CD4-positive, alpha-beta memory T cell (primary cell): ENCODE measurements at regions not wholly inside any gene's neighbourhood (a gene's known extent, or its start where the extent isn't known, plus 50 kb on each side); places are given as distances from the start of the nearest gene placed in this dataset.
"Not testable (repeated sequence)": the region's sequence is repeated elsewhere in the genome, so short reads cannot be mapped to it uniquely, and the experiment has no call there.

ENCODE experiments used
- CTCF ChIA-PET: fragments of 350-600 bp; sonication (Branson Sonifier 250); formaldehyde crosslinking; loops from one replicate; lab custom pipeline; 2021; ENCODE audit warnings: inconsistent platforms; ENCODE audit not compliant: partially characterized antibody; lab: Charles Lee
- POLR2A ChIA-PET: fragments of 350-600 bp; sonication (Branson Sonifier 250); formaldehyde crosslinking; loops from one replicate; lab custom pipeline; 2021; ENCODE audit not compliant: partially characterized antibody; lab: Charles Lee
- DNase-seq, 5 donors: peaks; one replicate each; pipeline versions ENCODE4 v3.0.0 to v3.0.0-alpha.2; 2020 to 2022; ENCODE audit warnings: mixed read lengths in 1 of 5
- H3K27ac ChIP-seq: one replicate; pipeline ENCODE4 v1.7.0; 2013; ENCODE audit warnings: low read depth, low read length
- H3K27me3 ChIP-seq: 2 replicates; pipeline ENCODE4 v1.7.0; 2013; ENCODE audit warnings: mild to moderate bottlenecking, low read length, moderate library complexity; ENCODE audit not compliant: insufficient read depth
- H3K36me3 ChIP-seq: 2 replicates; pipeline ENCODE4 v1.7.0; 2013; ENCODE audit warnings: mild to moderate bottlenecking, low read length, moderate library complexity; ENCODE audit not compliant: insufficient read depth
- H3K4me1 ChIP-seq: 2 replicates; pipeline ENCODE4 v1.7.0; 2013; ENCODE audit warnings: mild to moderate bottlenecking, low read length, moderate library complexity; ENCODE audit not compliant: insufficient read depth
- H3K4me3 ChIP-seq, 2 donors: one replicate each; pipeline ENCODE4 v1.7.0; 2013; ENCODE audit warnings: low read length in 2 of 2, mild to moderate bottlenecking in 1 of 2
- H3K9me3 ChIP-seq, 2 donors: one replicate each; pipeline ENCODE4 v1.7.0; 2013; ENCODE audit warnings: low read length in 2 of 2, control low read depth in 1 of 2; ENCODE audit not compliant: control insufficient read depth in 1 of 2
- H3K27ac Mint-ChIP-seq, 7 donors: one replicate each; pipeline ENCODE4 v1.8.0; 2020 to 2021; ENCODE audit warnings: mixed read lengths in 7 of 7, mild to moderate bottlenecking in 6 of 7, inconsistent platforms in 3 of 7, moderate library complexity in 3 of 7
- H3K27me3 Mint-ChIP-seq, 2 donors: one replicate each; pipeline ENCODE4 v1.8.0; 2020 to 2021; ENCODE audit warnings: mixed read lengths in 2 of 2
- H3K36me3 Mint-ChIP-seq, 2 donors: one replicate each; pipeline ENCODE4 v1.8.0; 2020 to 2021; ENCODE audit warnings: mixed read lengths in 2 of 2, inconsistent platforms in 1 of 2, mild to moderate bottlenecking in 1 of 2
- H3K4me1 Mint-ChIP-seq, 4 donors: one replicate each; pipeline ENCODE4 v1.8.0; 2020 to 2021; ENCODE audit warnings: mixed read lengths in 4 of 4, mild to moderate bottlenecking in 1 of 4
- H3K4me3 Mint-ChIP-seq, 8 donors: one replicate each; pipeline ENCODE4 v1.8.0; 2020 to 2021; ENCODE audit warnings: mixed read lengths in 8 of 8, mild to moderate bottlenecking in 7 of 8, moderate library complexity in 6 of 8, inconsistent platforms in 3 of 8
- H3K9me3 Mint-ChIP-seq, 8 donors: one replicate each; pipeline ENCODE4 v1.8.0; 2020 to 2021; ENCODE audit warnings: mixed read lengths in 8 of 8, mild to moderate bottlenecking in 5 of 8, inconsistent platforms in 3 of 8, moderate library complexity in 1 of 8
- intact Hi-C: fragments of 100-400 bp; cut with micrococcal nuclease; formaldehyde crosslinking; loops from one replicate; pipeline ENCODE4 v1.15.1; 2023

DNA sequence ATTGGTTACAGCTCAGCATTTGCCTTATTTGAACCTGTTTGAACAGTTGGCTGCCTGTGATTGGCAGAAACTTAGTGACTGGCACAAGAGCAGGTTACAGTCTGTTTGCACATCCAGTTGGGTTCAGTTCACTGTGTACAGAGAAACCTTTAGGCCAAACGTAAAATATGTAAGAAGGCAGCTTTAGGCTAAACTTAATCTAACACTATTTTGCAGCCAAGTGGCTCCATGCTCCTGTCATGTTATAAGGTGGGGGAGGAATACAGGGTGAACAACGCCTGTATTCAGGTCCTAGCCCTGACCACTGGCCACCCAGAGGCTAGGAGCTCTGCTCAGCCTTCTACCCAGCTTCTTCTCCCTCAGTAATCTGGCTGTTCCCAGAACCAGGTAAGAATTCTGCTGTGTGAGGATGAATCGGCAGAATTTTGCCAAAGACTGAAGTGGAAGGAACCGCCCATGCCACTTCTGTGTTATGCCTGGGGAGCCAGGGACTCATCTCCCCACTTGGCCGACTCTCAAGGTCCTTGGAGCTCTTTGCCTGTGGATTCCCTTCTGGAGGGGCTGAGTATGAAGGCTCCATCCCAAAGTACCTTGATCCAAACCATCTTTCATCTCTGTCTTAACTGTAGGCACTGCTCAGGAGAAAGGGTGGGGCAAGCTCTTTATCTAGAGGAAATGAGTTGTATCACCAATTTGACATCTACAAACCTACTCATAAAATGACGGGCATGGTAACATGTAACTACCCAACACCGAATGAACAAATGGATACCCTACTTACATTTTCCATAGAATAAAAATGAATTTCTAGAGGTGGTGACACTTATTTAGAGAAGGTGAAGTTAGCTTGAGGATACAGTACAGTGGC lies 164.4 kb upstream of the NAMPT start:
- CTCF ChIA-PET: interaction anchor here (1.5 kb wide), 1 partner anchor 14 kb away, joined by 5 read pairs; no protein-coding TSS in a partner anchor
- H3K4me1 Mint-ChIP-seq: no peaks in the 10 kb centered on the region
- Histone ChIP-seq H3K27me3 (no peaks in the 10 kb centered on the region), H3K27ac (no peak overlapping the region), H3K36me3 (no peaks in the 10 kb centered on the region), H3K4me1 (no peaks in the 10 kb centered on the region), H3K4me3 (no peak overlapping the region), H3K9me3 (no peaks in the 10 kb centered on the region)
- intact Hi-C loops: no loop called here
- POLR2A ChIA-PET: no interaction called here
- peaks cover 0 to 22% (median 10%) of the 10 kb centered on the region in 8 donors for H3K9me3 Mint-ChIP-seq
- H3K36me3 Mint-ChIP-seq: no peaks in the 10 kb centered on the region
- no peak overlapping the region for H3K27ac Mint-ChIP-seq
- no peak overlapping the region for H3K4me3 Mint-ChIP-seq
- H3K27me3 Mint-ChIP-seq: peaks cover 2 to 13% of the 10 kb centered on the region in 2 donors
- no peak for DNase-seq

GRCh38 chr7:106448346-106448991 lies 163.7 kb upstream of the NAMPT start:
- H3K4me3 ChIP-seq: no peak overlapping the region
- Mint-ChIP-seq H3K9me3 (peaks cover 0 to 22% (median 10%) of the 10 kb centered on the region in 8 donors), H3K27me3 (peaks cover 2 to 13% of the 10 kb centered on the region in 2 donors), H3K36me3 (no peaks in the 10 kb centered on the region), H3K4me3 (no peak overlapping the region), H3K27ac (no peak overlapping the region), H3K4me1 (no peaks in the 10 kb centered on the region)
- H3K36me3 ChIP-seq: no peaks in the 10 kb centered on the region
- no peak overlapping the region for H3K27ac ChIP-seq
- DNase-seq: no peak
- H3K4me1 ChIP-seq: no peaks in the 10 kb centered on the region
- no peaks in the 10 kb centered on the region for H3K27me3 ChIP-seq
- H3K9me3 ChIP-seq: no peaks in the 10 kb centered on the region
- CTCF ChIA-PET: interaction anchor here (0.9 to 1.5 kb wide), 3 partner anchors 14 to 57 kb away, joined by 3 to 5 read pairs (median 3); no protein-coding TSS in a partner anchor
- POLR2A ChIA-PET: no interaction called here
- intact Hi-C loops: no loop called here

DNA sequence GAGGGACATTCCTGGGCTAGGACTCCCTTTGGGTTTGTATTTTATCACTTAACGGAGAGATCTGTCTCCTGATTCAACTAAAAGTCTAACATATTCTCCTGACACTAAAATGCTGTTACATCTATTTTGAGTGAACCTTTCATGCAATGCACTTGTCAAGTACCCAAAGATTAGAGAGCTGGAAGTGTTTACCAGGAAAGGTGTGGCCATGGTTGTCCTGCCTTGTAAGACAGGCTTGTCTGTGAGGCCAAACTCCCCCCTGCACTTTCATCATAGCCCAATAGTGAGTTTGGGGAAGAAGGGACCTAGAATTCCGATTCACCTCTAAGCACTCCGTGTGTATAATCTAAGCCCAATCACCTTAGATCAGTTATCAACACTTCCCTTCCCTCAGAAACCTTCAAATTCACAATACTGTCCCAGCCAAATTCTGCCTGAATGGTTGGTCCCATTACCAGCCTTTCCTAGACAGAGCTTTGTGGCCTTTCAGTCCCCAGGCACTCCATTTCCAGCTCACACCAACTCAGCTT lies 162.6 kb upstream of the NAMPT start:
- Histone ChIP-seq H3K36me3 (no peaks in the 10 kb centered on the region), H3K4me3 (no peak overlapping the region), H3K27ac (no peak overlapping the region), H3K27me3 (no peaks in the 10 kb centered on the region), H3K4me1 (no peaks in the 10 kb centered on the region), H3K9me3 (no peaks in the 10 kb centered on the region)
- no peak for DNase-seq
- ChIA-PET CTCF (interaction anchor here (0.9 kb wide), 1 partner anchor 17 kb away, joined by 3 read pairs; no protein-coding TSS in a partner anchor), POLR2A (no interaction called here)
- Mint-ChIP-seq H3K4me3 (no peak overlapping the region), H3K27me3 (peaks cover 5 to 13% of the 10 kb centered on the region in 2 donors), H3K36me3 (no peaks in the 10 kb centered on the region), H3K9me3 (peaks cover 0 to 18% (median 9%) of the 10 kb centered on the region in 8 donors), H3K27ac (no peak overlapping the region), H3K4me1 (no peaks in the 10 kb centered on the region)
- intact Hi-C loops: no loop called here

- H3K27ac Mint-ChIP-seq, DNase-seq, H3K36me3 Mint-ChIP-seq, H3K27ac ChIP-seq, H3K4me1 ChIP-seq, H3K4me1 Mint-ChIP-seq, intact Hi-C loops, H3K4me3 Mint-ChIP-seq, H3K36me3 ChIP-seq, H3K27me3 ChIP-seq, CTCF ChIA-PET, H3K9me3 Mint-ChIP-seq, H3K4me3 ChIP-seq, H3K9me3 ChIP-seq, POLR2A ChIA-PET: not testable (repeated sequence)
- peaks cover 8 to 19% of the 10 kb centered on the region in 2 donors for H3K27me3 Mint-ChIP-seq
Observed at GRCh38 chr7:106445366-106445765, 160.6 kb upstream of the NAMPT start.

DNA sequence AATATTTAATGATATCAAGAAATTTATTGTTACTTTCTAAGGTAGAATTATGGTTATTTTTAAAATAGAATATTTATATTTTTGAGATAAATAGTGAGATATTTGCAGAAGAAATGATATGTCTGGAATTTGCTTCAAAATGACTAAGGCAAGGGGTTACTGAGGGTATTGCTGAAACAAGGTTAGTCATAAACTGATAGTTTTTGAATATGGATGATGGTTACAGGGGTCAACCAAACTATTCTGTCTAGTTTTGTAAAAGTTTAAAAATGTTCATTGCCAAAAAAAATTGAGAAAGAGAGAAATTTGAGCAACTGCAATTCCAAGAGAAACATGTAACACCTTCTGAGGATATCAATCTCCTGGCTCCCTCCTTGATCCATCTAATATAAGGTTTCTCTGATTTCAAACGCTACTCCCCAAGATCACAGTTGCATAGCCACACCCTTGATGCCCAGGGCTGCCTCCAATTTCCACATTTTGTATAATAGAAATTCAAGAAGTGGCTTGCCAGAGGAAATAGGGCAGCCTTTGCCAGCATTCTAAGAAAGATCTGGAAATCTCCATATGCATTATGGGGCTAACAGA lies 159.4 kb upstream of the NAMPT start:
- Mint-ChIP-seq H3K27ac (no peak overlapping the region), H3K27me3 (peaks cover 8 to 25% of the 10 kb centered on the region in 2 donors), H3K9me3 (peaks cover 0 to 5% (median under 1%) of the 10 kb centered on the region in 8 donors), H3K36me3 (no peaks in the 10 kb centered on the region), H3K4me3 (no peak overlapping the region), H3K4me1 (no peaks in the 10 kb centered on the region)
- H3K9me3 ChIP-seq: no peaks in the 10 kb centered on the region
- ChIA-PET POLR2A (no interaction called here), CTCF (no interaction called here)
- H3K27ac ChIP-seq: no peak overlapping the region
- DNase-seq: no peak
- H3K4me3 ChIP-seq: no peak overlapping the region
- no peaks in the 10 kb centered on the region for H3K4me1 ChIP-seq
- H3K27me3 ChIP-seq: no peaks in the 10 kb centered on the region
- intact Hi-C loops: no loop called here
- no peaks in the 10 kb centered on the region for H3K36me3 ChIP-seq

- Mint-ChIP-seq H3K9me3 (peaks cover 0 to 8% (median under 1%) of the 10 kb centered on the region in 8 donors), H3K27ac (no peak overlapping the region), H3K4me1 (no peaks in the 10 kb centered on the region), H3K36me3 (no peaks in the 10 kb centered on the region), H3K27me3 (peaks cover 8 to 27% of the 10 kb centered on the region in 2 donors), H3K4me3 (no peak overlapping the region)
- Histone ChIP-seq H3K4me1 (no peaks in the 10 kb centered on the region), H3K27me3 (no peaks in the 10 kb centered on the region), H3K9me3 (no peaks in the 10 kb centered on the region), H3K4me3 (no peak overlapping the region), H3K36me3 (no peaks in the 10 kb centered on the region), H3K27ac (no peak overlapping the region)
- DNase-seq: no peak
- CTCF ChIA-PET: no interaction called here
- POLR2A ChIA-PET: no interaction called here
- intact Hi-C loops: no loop called here
Observed at GRCh38 chr7:106443156-106443555, 158.4 kb upstream of the NAMPT start.

- H3K4me1 Mint-ChIP-seq: no peaks in the 10 kb centered on the region
- H3K9me3 ChIP-seq: no peaks in the 10 kb centered on the region
- DNase-seq: no peak
- CTCF ChIA-PET: no interaction called here
- H3K36me3 ChIP-seq: no peaks in the 10 kb centered on the region
- H3K36me3 Mint-ChIP-seq: no peaks in the 10 kb centered on the region
- H3K4me1 ChIP-seq: no peaks in the 10 kb centered on the region
- intact Hi-C loops: no loop called here
- peaks cover 8 to 23% of the 10 kb centered on the region in 2 donors for H3K27me3 Mint-ChIP-seq
- no peak overlapping the region for H3K4me3 ChIP-seq
- no peak overlapping the region for H3K27ac Mint-ChIP-seq
- no peak overlapping the region for H3K4me3 Mint-ChIP-seq
- no peaks in the 10 kb centered on the region for H3K27me3 ChIP-seq
- peaks cover 0 to 12% (median 2%) of the 10 kb centered on the region in 8 donors for H3K9me3 Mint-ChIP-seq
- POLR2A ChIA-PET: no interaction called here
- no peak overlapping the region for H3K27ac ChIP-seq
Observed at GRCh38 chr7:106442476-106442875, 157.7 kb upstream of the NAMPT start.
